Right renal cortex interstitium (tissue), 3 donors: ENCODE measurements at regions not wholly inside any gene's neighbourhood (a gene's known extent, or its start where the extent isn't known, plus 50 kb on each side); places are given as distances from the start of the nearest gene placed in this dataset.
A peak's percentile ranks its signal among the peaks of the same experiment; 100 is the strongest.
"Not testable (repeated sequence)": the region's sequence is repeated elsewhere in the genome, so short reads cannot be mapped to it uniquely, and the experiment has no call there.

ENCODE experiments used
- DNase-seq, 3 donors: peaks; one replicate each; pipeline ENCODE4 v3.0.0-alpha.2; 2013; ENCODE audit warnings: low read depth in 3 of 3, low spot score in 2 of 3

DNA sequence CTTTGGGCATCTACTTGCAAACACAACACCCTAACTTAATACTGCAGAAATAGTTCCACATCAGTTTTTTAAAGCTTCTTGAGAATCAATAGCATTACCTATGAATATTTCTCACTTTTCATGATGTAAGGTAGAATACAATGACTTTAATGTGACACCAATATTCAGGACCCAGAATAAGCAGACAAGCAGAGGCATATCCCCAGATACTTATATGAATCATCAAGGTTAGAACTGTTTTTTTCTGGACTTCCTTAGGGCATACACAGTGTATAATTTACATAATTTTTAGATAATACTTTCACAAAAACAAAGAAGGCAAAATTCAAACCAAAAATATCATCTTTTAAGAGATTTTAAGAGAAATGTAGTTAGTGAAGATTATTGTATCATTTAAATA, 885.8 kb downstream of the FSCB start:
- no peak for DNase-seq

DNA sequence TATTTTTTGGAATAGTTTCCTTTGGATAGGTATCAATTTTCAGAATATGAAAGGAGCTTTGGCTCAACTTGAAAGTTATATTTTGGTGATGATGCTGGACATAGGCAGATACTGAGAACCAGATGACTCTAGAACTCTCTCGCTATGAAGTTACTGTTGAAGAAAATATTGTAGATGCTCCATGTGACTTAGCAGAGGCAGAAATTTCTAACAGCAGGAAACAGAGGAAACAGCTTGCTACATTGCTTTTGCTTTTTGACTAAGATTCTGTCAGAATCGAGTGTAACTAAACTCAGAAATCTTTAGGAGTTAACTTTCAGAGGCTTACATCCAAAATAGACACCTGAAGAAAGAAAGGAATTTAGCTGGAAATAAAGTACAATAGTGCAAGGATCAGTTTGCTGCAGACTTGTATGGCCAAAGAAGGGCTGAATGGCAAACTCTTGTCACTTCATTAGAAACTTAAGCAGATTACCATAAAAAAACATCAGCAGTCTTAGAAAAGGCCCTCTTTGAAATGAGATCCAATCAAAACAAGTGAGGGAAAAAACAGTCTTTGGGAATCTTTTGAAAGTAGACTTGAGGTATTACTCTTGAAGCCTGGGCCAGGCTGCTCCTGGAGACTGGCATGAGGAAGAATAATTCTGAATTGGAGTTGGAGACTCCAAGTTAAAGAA, 911.8 kb downstream of the FSCB start:
- no peak for DNase-seq

DNA sequence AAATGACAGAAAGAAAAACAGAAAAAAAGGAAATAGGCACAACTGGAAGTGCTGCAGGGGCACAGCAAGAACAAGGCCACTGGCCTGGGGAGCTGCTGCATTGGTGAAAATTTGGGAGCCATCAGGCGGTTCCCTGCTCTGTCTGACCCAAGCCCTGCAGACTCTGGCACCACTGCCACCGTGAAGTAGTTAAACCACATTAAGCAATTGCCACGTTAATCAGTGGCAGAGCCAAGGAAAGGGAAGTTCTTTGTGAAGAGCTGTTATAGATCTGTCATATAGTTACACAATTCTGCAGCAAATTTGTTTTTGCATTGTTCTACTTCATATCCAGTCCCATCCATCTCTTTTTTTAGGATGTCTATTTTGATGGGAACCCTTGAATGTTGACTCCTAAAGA, 915.3 kb downstream of the FSCB start:
- DNase-seq: no peak

- DNase-seq: no peak
Measured at GRCh38 chr14:43587183-43587582, 919.9 kb downstream of the FSCB start.

DNA sequence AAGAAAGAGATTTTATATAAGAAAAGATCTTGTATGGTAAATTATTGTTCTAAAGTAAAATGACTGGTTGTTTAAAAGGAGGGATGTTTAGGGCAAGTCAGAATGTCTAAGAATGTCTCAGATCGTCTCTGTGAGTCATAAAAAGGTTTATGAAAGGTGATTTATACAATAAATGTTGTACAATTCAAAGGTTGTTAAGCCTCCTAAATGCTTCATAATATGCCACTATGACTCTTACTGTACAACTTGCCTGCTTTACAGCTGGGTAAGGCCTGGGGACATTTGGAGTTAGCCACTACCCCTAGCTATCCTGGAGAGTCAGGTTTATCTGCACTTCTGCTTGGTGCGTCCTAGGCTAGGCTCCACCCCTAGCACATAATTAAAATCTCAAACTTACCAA, 927.4 kb downstream of the FSCB start:
- DNase-seq: no peak

- no peak for DNase-seq
Measured at GRCh38 chr14:43568022-43568421, 939.1 kb downstream of the FSCB start.

DNA sequence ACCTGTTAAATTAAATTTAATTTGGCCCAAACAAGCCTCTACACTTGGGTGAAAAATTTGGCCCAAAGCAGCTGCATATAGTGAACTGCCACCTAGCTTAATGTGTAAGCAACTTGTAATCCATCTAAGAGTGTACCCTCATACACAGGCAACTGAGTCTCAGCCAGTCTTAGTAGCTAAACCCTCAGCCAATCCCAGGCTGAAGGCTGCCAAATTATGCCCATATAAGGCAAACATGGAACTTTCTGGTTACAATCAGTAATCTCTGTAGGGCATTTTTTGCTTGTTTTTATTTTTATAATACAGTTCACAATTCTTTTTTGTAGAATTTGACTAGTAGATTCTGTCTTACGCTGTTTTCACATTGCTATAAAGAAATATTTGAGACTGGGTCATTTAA, 958.7 kb downstream of the FSCB start:
- no peak for DNase-seq

GRCh38 chr14:43547596-43547995, 959.5 kb downstream of the FSCB start:
- not testable (repeated sequence) for DNase-seq

GRCh38 chr14:43541356-43541755, 965.7 kb downstream of the FSCB start:
- no peak for DNase-seq

DNA sequence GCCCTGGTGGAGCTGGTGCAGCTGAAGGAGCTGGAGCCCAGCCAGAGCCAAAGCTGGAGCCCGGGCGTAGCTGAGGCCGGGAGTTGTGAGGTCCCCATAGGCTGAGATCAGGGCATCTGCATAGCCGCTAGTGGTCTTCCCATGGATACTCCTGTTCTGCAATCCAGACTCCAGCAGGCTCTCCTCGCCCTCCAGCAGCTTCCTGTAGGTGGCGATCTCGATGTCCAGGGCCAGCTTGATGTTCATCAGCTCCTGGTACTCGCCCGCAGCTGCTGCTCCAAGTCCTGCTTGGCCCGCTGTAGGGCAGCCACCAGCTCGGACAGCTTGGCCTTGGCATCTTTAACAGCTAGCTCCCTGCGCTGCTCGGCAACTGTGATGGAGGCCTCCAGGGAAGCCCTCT, 966.1 kb downstream of the FSCB start:
- DNase-seq: no peak

- DNase-seq: peak in 2 of 3 donors; percentile 36 to 38
Measured at GRCh38 chr14:43539210-43539609, 967.9 kb downstream of the FSCB start.

- no peak for DNase-seq
Measured at GRCh38 chr14:43535231-43535838, 971.7 kb downstream of the FSCB start.

- DNase-seq: no peak
Measured at GRCh38 chr14:43532825-43533416, 974.2 kb downstream of the FSCB start.

- DNase-seq: no peak
Measured at GRCh38 chr14:43528321-43528720, 978.8 kb downstream of the FSCB start.

- DNase-seq: no peak
Measured at GRCh38 chr14:43525658-43526057, 981.4 kb downstream of the FSCB start.

DNA sequence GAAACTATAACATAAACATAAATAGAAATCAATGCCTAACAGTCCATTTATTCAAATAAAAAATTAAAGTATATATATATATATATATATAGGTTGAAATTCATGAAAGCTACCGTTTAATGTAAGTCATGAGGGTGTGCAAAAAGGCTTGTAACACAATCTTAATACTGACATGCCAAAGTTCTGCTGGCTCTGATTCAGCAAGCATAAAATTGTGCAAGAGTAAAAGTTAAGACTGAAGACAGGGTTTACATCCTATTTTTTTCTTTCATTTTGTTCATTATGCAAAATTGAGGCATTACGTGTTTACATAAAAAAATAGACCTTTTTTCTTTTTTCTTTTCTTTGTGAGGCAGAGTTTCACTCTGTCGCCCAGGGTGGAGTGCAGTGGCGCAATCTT, 984.2 kb downstream of the FSCB start:
- DNase-seq: no peak

GRCh38 chr14:43522191-43522590, 984.9 kb downstream of the FSCB start:
- no peak for DNase-seq

DNA sequence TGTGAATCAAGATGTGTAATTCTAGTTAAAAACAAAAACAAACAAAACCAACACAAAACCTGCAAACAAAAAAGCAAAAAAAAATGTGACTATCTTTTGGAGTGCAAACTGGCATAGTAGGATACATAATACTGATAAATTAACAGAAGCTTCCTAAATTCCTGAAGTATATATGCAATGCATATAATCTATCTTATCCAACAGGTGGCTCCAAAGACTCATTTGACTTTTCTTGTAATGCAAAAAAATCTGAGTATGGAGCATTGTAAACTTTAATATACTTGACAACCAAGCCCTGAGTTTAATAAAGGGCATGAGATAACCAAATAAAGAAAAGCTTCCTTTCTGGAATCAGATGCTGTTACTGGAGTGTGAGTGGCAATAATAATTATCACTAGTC, 1003.6 kb downstream of the FSCB start:
- peak in 1 of 3 donors; percentile 4 for DNase-seq

DNA sequence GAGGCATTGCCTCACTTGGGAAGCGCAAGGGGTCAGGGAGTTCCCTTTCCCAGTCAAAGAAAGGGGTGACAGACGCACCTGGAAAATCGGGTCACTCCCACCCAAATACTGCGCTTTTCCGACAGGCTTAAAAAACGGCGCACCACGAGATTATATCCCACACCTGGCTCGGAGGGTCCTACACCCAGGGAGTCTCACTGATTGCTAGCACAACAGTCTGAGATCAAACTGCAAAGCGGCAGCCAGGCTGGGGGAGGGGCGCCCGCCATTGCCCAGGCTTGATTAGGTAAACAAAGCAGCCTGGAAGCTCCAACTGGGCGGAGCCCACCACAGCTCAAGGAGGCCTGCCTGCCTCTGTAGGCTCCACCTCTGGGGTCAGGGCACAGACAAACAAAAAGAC, 1014.7 kb downstream of the FSCB start:
- DNase-seq: not testable (repeated sequence)

GRCh38 chr14:43483415-43483814, 1023.7 kb downstream of the FSCB start:
- DNase-seq: no peak

DNA sequence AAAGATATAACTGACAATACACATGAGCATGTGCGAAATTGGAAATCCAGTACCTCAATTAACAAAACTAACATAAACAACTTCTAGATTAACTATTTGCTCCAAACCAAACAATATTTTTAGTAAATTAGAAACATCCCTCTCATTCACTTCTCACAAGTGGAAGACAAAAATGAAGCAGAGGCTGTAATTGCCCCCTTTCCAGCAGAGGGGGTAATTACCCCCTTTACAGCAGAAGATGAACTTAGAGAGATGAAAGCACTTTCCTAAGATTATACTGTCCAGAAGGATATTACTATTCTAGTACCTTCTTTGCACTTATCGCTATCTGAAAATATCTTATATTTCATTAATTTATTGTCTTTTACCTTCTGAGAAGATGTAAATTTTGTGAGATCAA, 1025.2 kb downstream of the FSCB start:
- DNase-seq: no peak

DNA sequence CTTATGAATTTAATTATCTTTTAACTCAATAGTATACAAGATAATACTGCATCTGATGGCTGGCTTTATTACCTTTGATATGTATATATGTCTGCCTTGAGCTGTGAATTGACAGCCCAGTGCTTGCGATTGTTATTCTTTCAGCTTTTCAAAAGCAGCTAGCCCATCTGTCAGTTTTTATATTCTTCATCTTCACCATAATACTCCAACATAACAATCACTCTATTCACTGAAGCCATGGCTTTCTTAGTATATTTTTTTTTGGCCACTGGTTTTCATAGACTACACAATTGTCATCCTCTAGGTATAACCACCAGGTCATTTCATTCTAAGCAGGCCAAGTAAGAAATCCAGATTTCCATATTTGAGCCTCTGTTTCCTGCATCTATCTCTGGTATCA, 1026.1 kb downstream of the FSCB start:
- no peak for DNase-seq
